Heart left ventricle (tissue), 13 donors: ENCODE measurements at regions not wholly inside any gene's neighbourhood (a gene's known extent, or its start where the extent isn't known, plus 50 kb on each side); places are given as distances from the start of the nearest gene placed in this dataset.

ENCODE experiments used
- CTCF ChIP-seq, 12 donors: fragments of 200-600 bp; sonication (generic) in 4 of 12; IDR thresholded peaks; one replicate each; pipeline versions ENCODE4 v1.5.0 to v1.8.0; 2018 to 2022; ENCODE audit warnings: antibody characterized with exemption in 12 of 12, mild to moderate bottlenecking in 5 of 12
- POLR2A ChIP-seq, 2 donors: fragments of 450-650 bp; IDR thresholded peaks; one replicate each; pipeline ENCODE4 v1.6.1; 2017; ENCODE audit warnings: antibody characterized with exemption in 2 of 2, mild to moderate bottlenecking in 2 of 2, moderate library complexity in 2 of 2
- donor health status: ischemic (EF 13 %, LVEDD 7.1; RV severe dilation, severe dysfunction).
- donor health status: DM: no; HTN: yes; CAD: no.
- donor health status: DM: no; HTN: no; CAD: no.
- donor health status: ischemic (EF 25% LVEDD 6.9; RV normal size, moderate dysfunction).
- donor health status: ischemic (EF 25% LVEDD 5.7; RV mildly dilated, moderate dysfunction).
- donor health status: ischemic (EF 35%, LVEDD 5.7; RV mildly dilated, moderate dysfunction).
- donor health status: nonischemic (EF 11% LVEDD 7.7; RV severe dilation, severe dysfunction).
- donor health status: DM: yes; HTN: yes; CAD: no.
- donor health status: PGD.
- donor health status: ischemic (EF 29% LVEDD 5.4; RV normal size, mild dysfunction).
- donor health status: nonischemic (EF 23%, LVEDD 6.1; RV moderate dilation, normal function).

GRCh38 chr2:139360654-139361053, 580.5 kb upstream of the NXPH2 start:
- TF ChIP-seq CTCF (IDR thresholded peaks at IDR 0.05), result no peak
- no peak for TF ChIP-seq POLR2A (IDR thresholded peaks at IDR 0.05)
